ENCODE measurements at regions not wholly inside any gene's neighbourhood (a gene's known extent, or its start where the extent isn't known, plus 50 kb on each side); places are given as distances from the start of the nearest gene placed in this dataset.

- H3K27ac ChIP-seq (ENCODE audit: extremely low read depth, low read depth, low read length): no peak overlapping the region
- ChIA-PET POLR2A (no interaction called here), CTCF (no interaction called here)
Observed at GRCh38 chr2:53609551-53609950, 158.1 kb upstream of the CHAC2 start.

GRCh38 chr2:53608293-53608692 lies 159.3 kb upstream of the CHAC2 start:
- H3K9me3 ChIP-seq (ENCODE audit: control insufficient read depth, insufficient read depth, low read depth, low read length): no peaks in the 10 kb centered on the region
- CTCF ChIA-PET: no interaction called here
- POLR2A ChIA-PET: no interaction called here

More at GRCh38 chr2:53609551-53609950, 158.1 kb upstream of the CHAC2 start:
- Histone ChIP-seq H3K4me1 (ENCODE audit: control insufficient read depth, insufficient read depth, low read length) (no peaks in the 10 kb centered on the region), H3K36me3 (ENCODE audit: control insufficient read depth in 2 of 2, insufficient read depth in 1 of 2, low read length in 2 of 2) (no peaks in the 10 kb centered on the region), H3K4me3 (ENCODE audit: low read depth, low read length) (no peak overlapping the region), H3K9me3 (ENCODE audit: control insufficient read depth, insufficient read depth, low read depth, low read length) (no peaks in the 10 kb centered on the region)
- TF ChIP-seq ZNF560 (tag by site-specific recombination; IDR thresholded peaks at IDR 0.05; ENCODE audit: borderline replicate concordance): no peak
- no peak for TF ChIP-seq ZNF354C (tag by site-specific recombination; IDR thresholded peaks at IDR 0.05; ENCODE audit: borderline replicate concordance, low read depth)
- TF ChIP-seq AEBP2 (tag by site-specific recombination; IDR thresholded peaks at IDR 0.05; ENCODE audit: borderline replicate concordance): no peak
- no peak for TF ChIP-seq ZNF645 (tag by site-specific recombination; IDR thresholded peaks at IDR 0.05)
- no peak for TF ChIP-seq ZNF670 (tag by site-specific recombination; IDR thresholded peaks at IDR 0.05; ENCODE audit: low read depth)
- TF ChIP-seq ZNF701 (tag by site-specific recombination; IDR thresholded peaks at IDR 0.05): no peak
- no peak for TF ChIP-seq ZNF416 (tag by site-specific recombination; IDR thresholded peaks at IDR 0.05)
- no peak for TF ChIP-seq ZNF585B (tag by site-specific recombination; IDR thresholded peaks at IDR 0.05)
- TF ChIP-seq ZFHX2 (tag by site-specific recombination; conservative IDR thresholded peaks at IDR 0.05): no peak
- TF ChIP-seq ZBTB49 (tag by site-specific recombination; IDR thresholded peaks at IDR 0.05; ENCODE audit: low read depth): no peak

More at GRCh38 chr2:53608293-53608692, 159.3 kb upstream of the CHAC2 start:
- TF ChIP-seq KLF16 (tag by site-specific recombination; IDR thresholded peaks at IDR 0.05) (no peak), ZNF214 (tag by site-specific recombination; IDR thresholded peaks at IDR 0.05; ENCODE audit: borderline replicate concordance) (no peak), ZNF544 (tag by site-specific recombination; IDR thresholded peaks at IDR 0.05) (no peak), ZNF658 (tag by site-specific recombination; IDR thresholded peaks at IDR 0.05) (no peak), ZNF174 (tag by site-specific recombination; IDR thresholded peaks at IDR 0.05) (no peak), ZNF112 (tag by site-specific recombination; IDR thresholded peaks at IDR 0.05) (no peak), EGR2 (tag by site-specific recombination; IDR thresholded peaks at IDR 0.05; ENCODE audit: low read depth) (no peak), ZNF394 (tag by site-specific recombination; IDR thresholded peaks at IDR 0.05; ENCODE audit: borderline replicate concordance) (no peak), REST (tag by site-specific recombination; IDR thresholded peaks at IDR 0.05) (no peak), ZNF621 (tag by site-specific recombination; IDR thresholded peaks at IDR 0.05) (no peak)
- Histone ChIP-seq H3K4me3 (ENCODE audit: low read depth, low read length) (no peak overlapping the region), H3K36me3 (ENCODE audit: control insufficient read depth in 2 of 2, insufficient read depth in 1 of 2, low read length in 2 of 2) (no peaks in the 10 kb centered on the region), H3K4me1 (ENCODE audit: control insufficient read depth, insufficient read depth, low read length) (no peaks in the 10 kb centered on the region), H3K27ac (ENCODE audit: extremely low read depth, low read depth, low read length) (no peak overlapping the region)
